ENCODE measurements at regions not wholly inside any gene's neighbourhood (a gene's known extent, or its start where the extent isn't known, plus 50 kb on each side); places are given as distances from the start of the nearest gene placed in this dataset.

DNA sequence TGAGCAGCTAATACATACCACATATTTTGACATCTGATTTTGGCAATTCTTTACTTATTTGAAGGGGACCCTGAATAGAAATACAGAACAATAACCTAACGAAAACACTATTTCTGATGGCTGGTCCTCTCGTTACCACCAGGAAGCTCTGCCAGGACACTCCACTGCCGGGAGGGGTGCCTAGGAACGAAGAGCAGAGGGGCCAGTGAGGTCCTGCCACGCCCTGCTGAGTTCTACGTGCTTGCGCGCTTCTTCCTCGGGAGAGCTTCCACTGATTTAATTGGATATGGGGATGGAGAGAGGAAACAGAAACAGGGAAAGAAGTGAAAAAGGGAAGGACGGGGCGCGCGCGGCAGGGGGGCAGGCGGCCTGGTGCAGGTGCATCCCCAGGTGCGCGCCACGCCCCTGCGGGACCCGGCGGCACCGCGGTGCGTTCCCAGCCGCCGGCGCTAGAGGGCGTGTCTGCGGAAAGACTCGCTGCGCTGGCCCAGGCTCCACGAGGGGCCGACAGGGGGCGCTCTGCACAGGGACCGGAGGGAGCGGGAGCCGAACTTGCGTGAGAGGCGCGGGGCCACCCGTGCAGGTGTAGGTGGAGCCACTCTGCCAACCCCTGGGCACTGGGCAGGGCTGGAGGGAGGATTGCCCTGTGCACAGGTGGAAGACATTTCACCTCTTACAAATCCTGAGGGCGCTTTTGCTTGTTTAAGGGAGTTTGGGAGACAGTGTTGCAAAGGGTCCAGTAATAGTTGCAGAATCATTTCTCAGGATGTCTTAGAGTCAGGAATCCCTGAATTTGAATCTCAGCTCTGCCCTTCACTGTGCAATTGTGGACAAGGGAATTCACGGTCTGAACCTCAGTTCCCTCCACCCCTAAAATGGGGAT is 986.3 kb upstream of the TMEM132C start:
- TF ChIP-seq, protein P1, sequence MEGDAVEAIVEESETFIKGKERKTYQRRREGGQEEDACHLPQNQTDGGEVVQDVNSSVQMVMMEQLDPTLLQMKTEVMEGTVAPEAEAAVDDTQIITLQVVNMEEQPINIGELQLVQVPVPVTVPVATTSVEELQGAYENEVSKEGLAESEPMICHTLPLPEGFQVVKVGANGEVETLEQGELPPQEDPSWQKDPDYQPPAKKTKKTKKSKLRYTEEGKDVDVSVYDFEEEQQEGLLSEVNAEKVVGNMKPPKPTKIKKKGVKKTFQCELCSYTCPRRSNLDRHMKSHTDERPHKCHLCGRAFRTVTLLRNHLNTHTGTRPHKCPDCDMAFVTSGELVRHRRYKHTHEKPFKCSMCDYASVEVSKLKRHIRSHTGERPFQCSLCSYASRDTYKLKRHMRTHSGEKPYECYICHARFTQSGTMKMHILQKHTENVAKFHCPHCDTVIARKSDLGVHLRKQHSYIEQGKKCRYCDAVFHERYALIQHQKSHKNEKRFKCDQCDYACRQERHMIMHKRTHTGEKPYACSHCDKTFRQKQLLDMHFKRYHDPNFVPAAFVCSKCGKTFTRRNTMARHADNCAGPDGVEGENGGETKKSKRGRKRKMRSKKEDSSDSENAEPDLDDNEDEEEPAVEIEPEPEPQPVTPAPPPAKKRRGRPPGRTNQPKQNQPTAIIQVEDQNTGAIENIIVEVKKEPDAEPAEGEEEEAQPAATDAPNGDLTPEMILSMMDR (IDR thresholded peaks at IDR 0.05; ENCODE audit: insufficient read depth, low read length, poor library complexity, severe bottlenecking), result peak; percentile 76
- TF ChIP-seq EZH2phosphoT487 (conservative IDR thresholded peaks at IDR 0.05; ENCODE audit: low read length), result no peak
